Suprapubic skin (tissue), 4 donors: ENCODE measurements at regions not wholly inside any gene's neighbourhood (a gene's known extent, or its start where the extent isn't known, plus 50 kb on each side); places are given as distances from the start of the nearest gene placed in this dataset.

ENCODE experiments used
- EP300 ChIP-seq: sonication (generic); formaldehyde crosslinking; IDR thresholded peaks from one replicate; pipeline ENCODE4 v1.6.1; 2017; ENCODE audit warnings: antibody characterized with exemption
- POLR2A ChIP-seq, 2 donors: fragments of 450-650 bp; IDR thresholded peaks; one replicate each; pipeline ENCODE4 v1.6.1; 2017; ENCODE audit warnings: antibody characterized with exemption in 2 of 2, mild to moderate bottlenecking in 2 of 2, moderate library complexity in 2 of 2
- POLR2AphosphoS5 ChIP-seq, 3 donors: sonication (generic); formaldehyde crosslinking; IDR thresholded peaks; one replicate each; pipeline ENCODE4 v1.6.1; 2017; ENCODE audit warnings: antibody characterized with exemption in 3 of 3
- TF ChIP-seq, protein P1 (sequence below), 2 donors: fragments of 200-600 bp in 1 of 2; fragments of 450-650 bp in 1 of 2; sonication (generic) in 1 of 2; IDR thresholded peaks; one replicate each; pipeline ENCODE4 v1.5.1; 2016 to 2019; ENCODE audit warnings: antibody characterized with exemption in 2 of 2, mild to moderate bottlenecking in 1 of 2, moderate library complexity in 1 of 2

DNA sequence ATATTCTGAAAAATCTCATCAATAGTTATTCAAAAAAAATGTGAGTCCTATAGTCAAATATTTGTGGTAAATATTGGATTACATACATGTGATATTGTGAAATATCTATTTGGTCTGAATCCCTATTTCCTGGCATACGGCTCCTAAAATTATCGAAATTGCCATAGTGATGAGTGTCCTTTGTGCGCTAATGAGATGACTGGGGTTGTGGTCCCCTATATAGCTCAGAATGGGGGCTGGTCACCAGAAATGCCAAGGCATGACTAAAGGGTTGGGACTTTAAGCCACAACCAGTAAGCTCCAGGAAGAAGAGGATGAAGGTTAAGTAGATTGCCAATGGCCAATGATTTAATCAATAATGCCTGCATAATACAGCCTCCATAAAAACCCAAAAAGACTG, 610.2 kb upstream of the CHRM3 start:
- TF ChIP-seq, protein P1, sequence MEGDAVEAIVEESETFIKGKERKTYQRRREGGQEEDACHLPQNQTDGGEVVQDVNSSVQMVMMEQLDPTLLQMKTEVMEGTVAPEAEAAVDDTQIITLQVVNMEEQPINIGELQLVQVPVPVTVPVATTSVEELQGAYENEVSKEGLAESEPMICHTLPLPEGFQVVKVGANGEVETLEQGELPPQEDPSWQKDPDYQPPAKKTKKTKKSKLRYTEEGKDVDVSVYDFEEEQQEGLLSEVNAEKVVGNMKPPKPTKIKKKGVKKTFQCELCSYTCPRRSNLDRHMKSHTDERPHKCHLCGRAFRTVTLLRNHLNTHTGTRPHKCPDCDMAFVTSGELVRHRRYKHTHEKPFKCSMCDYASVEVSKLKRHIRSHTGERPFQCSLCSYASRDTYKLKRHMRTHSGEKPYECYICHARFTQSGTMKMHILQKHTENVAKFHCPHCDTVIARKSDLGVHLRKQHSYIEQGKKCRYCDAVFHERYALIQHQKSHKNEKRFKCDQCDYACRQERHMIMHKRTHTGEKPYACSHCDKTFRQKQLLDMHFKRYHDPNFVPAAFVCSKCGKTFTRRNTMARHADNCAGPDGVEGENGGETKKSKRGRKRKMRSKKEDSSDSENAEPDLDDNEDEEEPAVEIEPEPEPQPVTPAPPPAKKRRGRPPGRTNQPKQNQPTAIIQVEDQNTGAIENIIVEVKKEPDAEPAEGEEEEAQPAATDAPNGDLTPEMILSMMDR (IDR thresholded peaks at IDR 0.05) = no peak
- TF ChIP-seq EP300 (no peak), POLR2AphosphoS5 (IDR thresholded peaks at IDR 0.05) (no peak), POLR2A (IDR thresholded peaks at IDR 0.05) (no peak)
